ENCODE measurements at regions not wholly inside any gene's neighbourhood (a gene's known extent, or its start where the extent isn't known, plus 50 kb on each side); places are given as distances from the start of the nearest gene placed in this dataset.

GRCh38 chr4:58477950-58478349 lies 1367.8 kb upstream of the IGFBP7 start:
- no peaks in the 10 kb centered on the region for H3K9me3 ChIP-seq
- no peaks in the 10 kb centered on the region for H3K4me1 ChIP-seq
- intact Hi-C loops (cut with DNase I): no loop called here
- DNase-seq: no peak
- no peaks in the 10 kb centered on the region for H3K27me3 ChIP-seq
- H3K36me3 ChIP-seq: no peaks in the 10 kb centered on the region
- no peak overlapping the region for H3K4me3 ChIP-seq (replicated peaks in 1 of 3)
- no peak overlapping the region for H3K27ac ChIP-seq
- TF ChIP-seq CTCF (IDR thresholded peaks at IDR 0.05): no peak
- TF ChIP-seq POLR2A (IDR thresholded peaks at IDR 0.05): no peak
- 68 to 89% methylated on average over 1 of the region's 1 CpG for WGBS, 2 donors

GRCh38 chr4:58477513-58477912 lies 1367.3 kb upstream of the IGFBP7 start:
- no peak overlapping the region for H3K27ac ChIP-seq
- TF ChIP-seq CTCF (IDR thresholded peaks at IDR 0.05) (no peak), POLR2A (IDR thresholded peaks at IDR 0.05) (no peak)

GRCh38 chr4:58475097-58475496 lies 1364.9 kb upstream of the IGFBP7 start:
- DNase-seq: no peak
- TF ChIP-seq CTCF (IDR thresholded peaks at IDR 0.05) (no peak), POLR2A (IDR thresholded peaks at IDR 0.05) (no peak)
- WGBS, 2 donors: 71 to 94% methylated on average over 2 of the region's 2 CpGs
- no peak overlapping the region for H3K27ac ChIP-seq
- no peaks in the 10 kb centered on the region for H3K4me1 ChIP-seq
- H3K4me3 ChIP-seq (replicated peaks in 1 of 3): no peak overlapping the region
- H3K27me3 ChIP-seq: no peaks in the 10 kb centered on the region
- H3K9me3 ChIP-seq: no peaks in the 10 kb centered on the region
- intact Hi-C loops (cut with DNase I): no loop called here
- no peaks in the 10 kb centered on the region for H3K36me3 ChIP-seq

More at GRCh38 chr4:58477513-58477912, 1367.3 kb upstream of the IGFBP7 start:
- no peaks in the 10 kb centered on the region for H3K4me1 ChIP-seq
- H3K36me3 ChIP-seq: no peaks in the 10 kb centered on the region
- intact Hi-C loops (cut with DNase I): no loop called here
- WGBS, 2 donors: 87 to 97% methylated on average over 3 of the region's 3 CpGs
- no peak for DNase-seq
- no peaks in the 10 kb centered on the region for H3K27me3 ChIP-seq
- H3K9me3 ChIP-seq: no peaks in the 10 kb centered on the region
- H3K4me3 ChIP-seq (replicated peaks in 1 of 3): no peak overlapping the region

GRCh38 chr4:58465031-58465430 lies 1354.8 kb upstream of the IGFBP7 start:
- Histone ChIP-seq H3K27me3 (no peaks in the 10 kb centered on the region), H3K4me3 (replicated peaks in 1 of 3) (no peak overlapping the region), H3K27ac (no peak overlapping the region), H3K36me3 (no peaks in the 10 kb centered on the region), H3K9me3 (no peaks in the 10 kb centered on the region), H3K4me1 (no peaks in the 10 kb centered on the region)
- DNase-seq: no peak
- no peak for TF ChIP-seq CTCF (IDR thresholded peaks at IDR 0.05)
- WGBS, 2 donors: 87 to 96% methylated on average over 3 to 4 of the region's 13 CpGs
- intact Hi-C loops (cut with DNase I): no loop called here

- TF ChIP-seq CTCF (IDR thresholded peaks at IDR 0.05): no peak
- TF ChIP-seq POLR2A (IDR thresholded peaks at IDR 0.05): no peak
- Histone ChIP-seq H3K27me3 (no peaks in the 10 kb centered on the region), H3K36me3 (no peaks in the 10 kb centered on the region), H3K27ac (no peak overlapping the region), H3K4me3 (replicated peaks in 1 of 3) (no peak overlapping the region), H3K9me3 (no peaks in the 10 kb centered on the region), H3K4me1 (no peaks in the 10 kb centered on the region)
- intact Hi-C loops (cut with DNase I): no loop called here
- 93 to 96% methylated on average over 10 to 26 of the region's 26 CpGs for WGBS, 2 donors
- DNase-seq: no peak
These were observed 1346.7 kb upstream of the IGFBP7 start for GRCh38 chr4:58456727-58457384.
